Osteoblast (primary cell): ENCODE measurements at regions not wholly inside any gene's neighbourhood (a gene's known extent, or its start where the extent isn't known, plus 50 kb on each side); places are given as distances from the start of the nearest gene placed in this dataset.

Source experiments
- DNase-seq: peaks from one replicate; pipeline ENCODE4 v3.0.0; 2011; ENCODE audit warnings: low spot score, mixed read lengths; ENCODE audit not compliant: insufficient read length; ENCODE audit errors: missing footprints
- H2AFZ ChIP-seq: 2 replicates; pipeline ENCODE4 v1.6.0; 2011; ENCODE audit warnings: mild to moderate bottlenecking, low read length
- H3K27ac ChIP-seq: 2 replicates; pipeline ENCODE4 v1.5.1; 2011; ENCODE audit warnings: mild to moderate bottlenecking, low read depth, low read length, moderate library complexity
- H3K27me3 ChIP-seq: 2 replicates; pipeline ENCODE4 v1.6.0; 2012; ENCODE audit warnings: mild to moderate bottlenecking, control low read depth, inconsistent platforms, low read length, moderate library complexity; ENCODE audit not compliant: insufficient read depth
- H3K36me3 ChIP-seq: 2 replicates; pipeline ENCODE4 v1.5.1; 2011; ENCODE audit warnings: mild to moderate bottlenecking, low read length, control low read depth, moderate library complexity; ENCODE audit not compliant: insufficient read depth
- H3K4me1 ChIP-seq: 2 replicates; pipeline ENCODE4 v1.5.1; 2011; ENCODE audit warnings: mild to moderate bottlenecking, low read length, control low read depth, moderate library complexity; ENCODE audit not compliant: insufficient read depth
- H3K4me2 ChIP-seq: 2 replicates; pipeline ENCODE4 v1.6.0; 2011; ENCODE audit warnings: mild to moderate bottlenecking, low read length; ENCODE audit not compliant: insufficient read depth
- H3K4me3 ChIP-seq: fragments of 200-600 bp; sonication (generic); 3 replicates; pipeline ENCODE4 v1.5.1; 2012; ENCODE audit warnings: mild to moderate bottlenecking, low read length, inconsistent platforms; ENCODE audit not compliant: insufficient read depth
- H3K79me2 ChIP-seq: 2 replicates; pipeline ENCODE4 v1.6.0; 2012; ENCODE audit warnings: mild to moderate bottlenecking, low read length, control low read depth, inconsistent platforms; ENCODE audit not compliant: insufficient read depth
- H3K9me3 ChIP-seq: 2 replicates; pipeline ENCODE4 v1.5.1; 2011; ENCODE audit warnings: low read depth, low read length, control low read depth
- H4K20me1 ChIP-seq: 2 replicates; pipeline ENCODE4 v1.6.0; 2012; ENCODE audit warnings: mild to moderate bottlenecking, low read length, control low read depth; ENCODE audit not compliant: insufficient read depth
- TF ChIP-seq, protein P1 (sequence below): IDR thresholded peaks from 2 replicates; pipeline ENCODE4 v1.5.1; 2011; ENCODE audit warnings: mild to moderate bottlenecking, low read depth, low read length, moderate library complexity; ENCODE audit errors: extremely low read depth

GRCh38 chr9:79123415-79123814 is 448.4 kb upstream of the TLE4 start:
- H3K9me3 ChIP-seq = no peaks in the 10 kb centered on the region
- H4K20me1 ChIP-seq = no peaks in the 10 kb centered on the region
- H3K27ac ChIP-seq = no peak overlapping the region
- no peak overlapping the region for H3K4me2 ChIP-seq
- DNase-seq = no peak
- H3K36me3 ChIP-seq = no peaks in the 10 kb centered on the region
- H3K79me2 ChIP-seq = no peaks in the 10 kb centered on the region
- H3K4me1 ChIP-seq = no peaks in the 10 kb centered on the region
- no peak overlapping the region for H3K4me3 ChIP-seq
- H3K27me3 ChIP-seq = no peaks in the 10 kb centered on the region
- TF ChIP-seq, protein P1, sequence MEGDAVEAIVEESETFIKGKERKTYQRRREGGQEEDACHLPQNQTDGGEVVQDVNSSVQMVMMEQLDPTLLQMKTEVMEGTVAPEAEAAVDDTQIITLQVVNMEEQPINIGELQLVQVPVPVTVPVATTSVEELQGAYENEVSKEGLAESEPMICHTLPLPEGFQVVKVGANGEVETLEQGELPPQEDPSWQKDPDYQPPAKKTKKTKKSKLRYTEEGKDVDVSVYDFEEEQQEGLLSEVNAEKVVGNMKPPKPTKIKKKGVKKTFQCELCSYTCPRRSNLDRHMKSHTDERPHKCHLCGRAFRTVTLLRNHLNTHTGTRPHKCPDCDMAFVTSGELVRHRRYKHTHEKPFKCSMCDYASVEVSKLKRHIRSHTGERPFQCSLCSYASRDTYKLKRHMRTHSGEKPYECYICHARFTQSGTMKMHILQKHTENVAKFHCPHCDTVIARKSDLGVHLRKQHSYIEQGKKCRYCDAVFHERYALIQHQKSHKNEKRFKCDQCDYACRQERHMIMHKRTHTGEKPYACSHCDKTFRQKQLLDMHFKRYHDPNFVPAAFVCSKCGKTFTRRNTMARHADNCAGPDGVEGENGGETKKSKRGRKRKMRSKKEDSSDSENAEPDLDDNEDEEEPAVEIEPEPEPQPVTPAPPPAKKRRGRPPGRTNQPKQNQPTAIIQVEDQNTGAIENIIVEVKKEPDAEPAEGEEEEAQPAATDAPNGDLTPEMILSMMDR = no peak
- H2AFZ ChIP-seq = no peak overlapping the region

DNA sequence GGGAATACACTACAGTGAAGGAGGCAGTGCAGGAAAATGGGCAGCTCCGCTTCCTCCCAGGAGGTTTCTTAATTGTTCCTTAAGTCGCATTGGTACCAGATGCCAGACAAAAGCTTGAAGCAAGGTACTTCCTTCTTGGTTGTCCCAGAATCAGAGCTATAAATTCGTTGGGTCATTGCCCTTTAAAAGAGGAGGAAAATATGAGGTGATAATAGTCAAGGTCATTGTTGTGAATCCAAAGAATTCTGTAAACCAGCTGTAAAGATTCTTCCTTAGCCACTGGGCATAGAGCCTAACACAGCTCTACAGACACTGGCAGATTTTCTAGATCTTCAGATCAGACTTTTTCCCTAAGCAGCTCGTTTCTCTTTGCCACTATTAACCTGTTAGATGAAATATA is 444.1 kb upstream of the TLE4 start:
- no peak for DNase-seq
- H2AFZ ChIP-seq = no peak overlapping the region
- no peaks in the 10 kb centered on the region for H3K9me3 ChIP-seq
- H3K36me3 ChIP-seq = no peaks in the 10 kb centered on the region
- H3K27me3 ChIP-seq = no peaks in the 10 kb centered on the region
- H3K27ac ChIP-seq = no peak overlapping the region
- H3K4me2 ChIP-seq = no peak overlapping the region
- no peak overlapping the region for H3K4me3 ChIP-seq
- no peaks in the 10 kb centered on the region for H4K20me1 ChIP-seq
- no peaks in the 10 kb centered on the region for H3K4me1 ChIP-seq
- TF ChIP-seq, protein P1 = no peak
- H3K79me2 ChIP-seq = no peaks in the 10 kb centered on the region

DNA sequence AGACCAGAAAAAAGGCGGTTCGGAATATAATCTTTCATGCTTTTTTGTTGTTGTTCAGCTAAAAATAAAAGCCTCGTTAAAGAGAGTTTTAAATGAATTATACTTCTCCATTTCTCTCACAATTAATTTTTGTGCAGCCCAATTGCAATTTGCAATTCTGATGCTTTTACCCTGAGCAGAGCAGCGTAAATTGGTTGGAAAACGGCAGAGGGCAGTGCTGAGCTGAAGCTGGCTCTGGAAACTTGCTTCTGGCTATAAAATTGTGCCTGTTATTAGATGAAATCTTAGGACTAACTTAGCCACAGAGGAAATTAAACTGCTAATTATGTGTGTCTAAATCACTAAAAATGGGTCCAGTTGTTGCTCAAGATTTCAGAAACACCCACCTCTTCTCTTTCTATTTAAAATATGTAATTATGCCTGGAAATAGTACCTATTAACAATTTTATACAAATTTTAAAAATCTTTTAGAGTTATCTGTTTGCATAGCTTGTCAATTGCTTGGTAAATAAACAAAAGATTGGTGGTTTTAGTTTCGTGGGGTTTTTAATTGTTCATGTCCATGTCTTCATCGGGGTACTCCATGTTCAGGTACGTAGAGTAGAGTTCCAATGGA is 441.8 kb upstream of the TLE4 start:
- H3K4me2 ChIP-seq = no peak overlapping the region
- TF ChIP-seq, protein P1 = peak; percentile 95
- no peak overlapping the region for H3K27ac ChIP-seq
- no peak overlapping the region for H3K4me3 ChIP-seq
- H3K4me1 ChIP-seq = peaks cover 7% of the 10 kb centered on the region
- DNase-seq = no peak
- H3K36me3 ChIP-seq = no peaks in the 10 kb centered on the region
- no peak overlapping the region for H2AFZ ChIP-seq
- H3K79me2 ChIP-seq = no peaks in the 10 kb centered on the region
- H3K27me3 ChIP-seq = no peaks in the 10 kb centered on the region
- H4K20me1 ChIP-seq = no peaks in the 10 kb centered on the region
- H3K9me3 ChIP-seq = no peaks in the 10 kb centered on the region

GRCh38 chr9:79131246-79131774 is 440.5 kb upstream of the TLE4 start:
- Histone ChIP-seq H3K36me3 (no peaks in the 10 kb centered on the region), H4K20me1 (no peaks in the 10 kb centered on the region), H3K27me3 (no peaks in the 10 kb centered on the region), H3K79me2 (no peaks in the 10 kb centered on the region), H3K4me2 (no peak overlapping the region), H3K9me3 (no peaks in the 10 kb centered on the region), H3K27ac (no peak overlapping the region), H2AFZ (no peak overlapping the region), H3K4me1 (peaks cover 7% of the 10 kb centered on the region), H3K4me3 (no peak overlapping the region)
- no peak for DNase-seq
- TF ChIP-seq, protein P1 = no peak
